ELR (cell line): ENCODE measurements at regions not wholly inside any gene's neighbourhood (a gene's known extent, or its start where the extent isn't known, plus 50 kb on each side); places are given as distances from the start of the nearest gene placed in this dataset.
A peak's percentile ranks its signal among the peaks of the same experiment; 100 is the strongest.
"Not testable (repeated sequence)": the region's sequence is repeated elsewhere in the genome, so short reads cannot be mapped to it uniquely, and the experiment has no call there.

Experiments used
- DNase-seq: peaks from one replicate; pipeline ENCODE4 v3.0.0-alpha.2; 2015; ENCODE audit warnings: low read depth

- DNase-seq = no peak
These were observed 80.0 kb downstream of the METRNL start for GRCh38 chr17:83159204-83160049.

GRCh38 chr17:83160443-83161297 is 81.3 kb downstream of the METRNL start:
- DNase-seq = no peak

GRCh38 chr17:83161298-83162034 is 82.1 kb downstream of the METRNL start:
- DNase-seq = peak; percentile 87

GRCh38 chr17:83162035-83162745 is 82.8 kb downstream of the METRNL start:
- no peak for DNase-seq

- no peak for DNase-seq
These were observed 85.1 kb downstream of the METRNL start for GRCh38 chr17:83164490-83164889.

- DNase-seq = no peak
These were observed 91.3 kb downstream of the METRNL start for GRCh38 chr17:83170571-83171260.

GRCh38 chr17:83171661-83172060 is 92.3 kb downstream of the METRNL start:
- DNase-seq = peak; percentile 47

- DNase-seq = not testable (repeated sequence)
These were observed 92.7 kb downstream of the METRNL start for GRCh38 chr17:83172099-83172498.

- DNase-seq = not testable (repeated sequence)
These were observed 93.2 kb downstream of the METRNL start for GRCh38 chr17:83172646-83173045.

GRCh38 chr17:83173180-83173913 is 93.9 kb downstream of the METRNL start:
- not testable (repeated sequence) for DNase-seq

- no peak for DNase-seq
These were observed 94.5 kb downstream of the METRNL start for GRCh38 chr17:83173914-83174361.

- no peak for DNase-seq
These were observed 95.1 kb downstream of the METRNL start for GRCh38 chr17:83174362-83175118.

GRCh38 chr17:83175119-83175821 is 95.9 kb downstream of the METRNL start:
- DNase-seq = no peak

GRCh38 chr17:83175822-83176622 is 96.6 kb downstream of the METRNL start:
- no peak for DNase-seq

- no peak for DNase-seq
These were observed 97.5 kb downstream of the METRNL start for GRCh38 chr17:83176623-83177583.

- no peak for DNase-seq
These were observed 98.5 kb downstream of the METRNL start for GRCh38 chr17:83177611-83178532.
